Activated naive CD8-positive, alpha-beta T cell treated with anti-CD3 and anti-CD28 coated beads, Interleukin-2, amount 50 U/mL, for 24 hours (primary cell): ENCODE measurements at regions not wholly inside any gene's neighbourhood (a gene's known extent, or its start where the extent isn't known, plus 50 kb on each side); places are given as distances from the start of the nearest gene placed in this dataset.

Experiments
- ATAC-seq: fragments of 150-1000 bp; cut with Tn5 transposase; one replicate; pipeline ENCODE4 v1.10.0; 2021
- DNase-seq: peaks from one replicate; pipeline ENCODE4 v3.0.0; 2021
- H3K27ac Mint-ChIP-seq: one replicate; pipeline ENCODE4 v1.8.0; 2021; ENCODE audit warnings: mild to moderate bottlenecking, mixed read lengths
- H3K27me3 Mint-ChIP-seq: one replicate; pipeline ENCODE4 v1.8.0; 2021; ENCODE audit warnings: mixed read lengths
- H3K36me3 Mint-ChIP-seq: one replicate; pipeline ENCODE4 v1.8.0; 2021; ENCODE audit warnings: low read depth, mixed read lengths
- H3K4me1 Mint-ChIP-seq: one replicate; pipeline ENCODE4 v1.8.0; 2021; ENCODE audit warnings: mixed read lengths
- H3K4me3 Mint-ChIP-seq: one replicate; pipeline ENCODE4 v1.8.0; 2021; ENCODE audit warnings: mild to moderate bottlenecking, moderate library complexity, mixed read lengths
- H3K9me3 Mint-ChIP-seq: one replicate; pipeline ENCODE4 v1.8.0; 2021; ENCODE audit warnings: mixed read lengths

GRCh38 chr3:106728315-106729098 is 648.7 kb upstream of the CCDC54 start:
- Mint-ChIP-seq H3K4me1 (no peaks in the 10 kb centered on the region), H3K9me3 (no peaks in the 10 kb centered on the region), H3K27ac (no peak overlapping the region), H3K4me3 (no peak overlapping the region), H3K27me3 (peaks cover 3% of the 10 kb centered on the region), H3K36me3 (no peaks in the 10 kb centered on the region)
- DNase-seq (no peak), ATAC-seq (no peak)

- no peak for ATAC-seq
Measured at GRCh38 chr3:106729481-106729880, 647.8 kb upstream of the CCDC54 start.

GRCh38 chr3:106731230-106731629 is 646.0 kb upstream of the CCDC54 start:
- H3K4me1 Mint-ChIP-seq = no peaks in the 10 kb centered on the region
- H3K27ac Mint-ChIP-seq = no peak overlapping the region
- no peaks in the 10 kb centered on the region for H3K36me3 Mint-ChIP-seq
- H3K9me3 Mint-ChIP-seq = no peaks in the 10 kb centered on the region
- peaks cover 5% of the 10 kb centered on the region for H3K27me3 Mint-ChIP-seq
- no peak overlapping the region for H3K4me3 Mint-ChIP-seq
- no peak for DNase-seq
- ATAC-seq = no peak

More at GRCh38 chr3:106729481-106729880, 647.8 kb upstream of the CCDC54 start:
- no peaks in the 10 kb centered on the region for H3K36me3 Mint-ChIP-seq
- no peaks in the 10 kb centered on the region for H3K4me1 Mint-ChIP-seq
- no peak overlapping the region for H3K4me3 Mint-ChIP-seq
- H3K27ac Mint-ChIP-seq = no peak overlapping the region
- peaks cover 5% of the 10 kb centered on the region for H3K27me3 Mint-ChIP-seq
- H3K9me3 Mint-ChIP-seq = no peaks in the 10 kb centered on the region
- no peak for DNase-seq

- Mint-ChIP-seq H3K36me3 (no peaks in the 10 kb centered on the region), H3K4me1 (no peaks in the 10 kb centered on the region), H3K27ac (no peak overlapping the region), H3K9me3 (no peaks in the 10 kb centered on the region), H3K27me3 (peaks cover 5% of the 10 kb centered on the region), H3K4me3 (no peak overlapping the region)
- DNase-seq = no peak
- ATAC-seq = no peak
Measured at GRCh38 chr3:106734712-106735111, 642.5 kb upstream of the CCDC54 start.

- H3K4me3 Mint-ChIP-seq = no peak overlapping the region
- H3K27me3 Mint-ChIP-seq = peaks cover 5% of the 10 kb centered on the region
- H3K4me1 Mint-ChIP-seq = no peaks in the 10 kb centered on the region
Measured at GRCh38 chr3:106737265-106737664, 640.0 kb upstream of the CCDC54 start.

GRCh38 chr3:106740116-106740515 is 637.1 kb upstream of the CCDC54 start:
- Mint-ChIP-seq H3K27ac (no peak overlapping the region), H3K36me3 (no peaks in the 10 kb centered on the region), H3K27me3 (peaks cover 2% of the 10 kb centered on the region), H3K9me3 (no peaks in the 10 kb centered on the region), H3K4me1 (no peaks in the 10 kb centered on the region), H3K4me3 (no peak overlapping the region)
- DNase-seq (no peak), ATAC-seq (no peak)

More at GRCh38 chr3:106737265-106737664, 640.0 kb upstream of the CCDC54 start:
- DNase-seq = no peak
- Mint-ChIP-seq H3K36me3 (no peaks in the 10 kb centered on the region), H3K9me3 (no peaks in the 10 kb centered on the region), H3K27ac (no peak overlapping the region)
- ATAC-seq = no peak

- DNase-seq = no peak
- Mint-ChIP-seq H3K27me3 (peaks cover 4% of the 10 kb centered on the region), H3K36me3 (no peaks in the 10 kb centered on the region)
Measured at GRCh38 chr3:106745344-106746168, 631.7 kb upstream of the CCDC54 start.

GRCh38 chr3:106746286-106746685 is 631.0 kb upstream of the CCDC54 start:
- no peaks in the 10 kb centered on the region for H3K36me3 Mint-ChIP-seq
- no peak overlapping the region for H3K4me3 Mint-ChIP-seq
- DNase-seq (no peak), ATAC-seq (no peak)
- no peak overlapping the region for H3K27ac Mint-ChIP-seq
- H3K9me3 Mint-ChIP-seq = no peaks in the 10 kb centered on the region
- no peaks in the 10 kb centered on the region for H3K4me1 Mint-ChIP-seq
- H3K27me3 Mint-ChIP-seq = peaks cover 4% of the 10 kb centered on the region

More at GRCh38 chr3:106745344-106746168, 631.7 kb upstream of the CCDC54 start:
- Mint-ChIP-seq H3K4me3 (no peak overlapping the region), H3K4me1 (no peaks in the 10 kb centered on the region), H3K9me3 (no peaks in the 10 kb centered on the region), H3K27ac (no peak overlapping the region)
- ATAC-seq = no peak

GRCh38 chr3:106748472-106749262 is 628.6 kb upstream of the CCDC54 start:
- Mint-ChIP-seq H3K27me3 (peaks cover 9% of the 10 kb centered on the region), H3K4me1 (no peaks in the 10 kb centered on the region), H3K27ac (no peak overlapping the region), H3K4me3 (no peak overlapping the region), H3K9me3 (peaks cover 12% of the 10 kb centered on the region), H3K36me3 (no peaks in the 10 kb centered on the region)
- no peak for DNase-seq
- no peak for ATAC-seq

GRCh38 chr3:106750092-106750491 is 627.1 kb upstream of the CCDC54 start:
- no peaks in the 10 kb centered on the region for H3K4me1 Mint-ChIP-seq
- peaks cover 17% of the 10 kb centered on the region for H3K9me3 Mint-ChIP-seq

GRCh38 chr3:106755336-106755735 is 621.9 kb upstream of the CCDC54 start:
- H3K36me3 Mint-ChIP-seq = no peaks in the 10 kb centered on the region
- ATAC-seq = no peak
- peaks cover 24% of the 10 kb centered on the region for H3K9me3 Mint-ChIP-seq
- no peaks in the 10 kb centered on the region for H3K4me1 Mint-ChIP-seq
- peaks cover 8% of the 10 kb centered on the region for H3K27me3 Mint-ChIP-seq
- no peak overlapping the region for H3K4me3 Mint-ChIP-seq
- H3K27ac Mint-ChIP-seq = no peak overlapping the region
- DNase-seq = no peak

More at GRCh38 chr3:106750092-106750491, 627.1 kb upstream of the CCDC54 start:
- Mint-ChIP-seq H3K36me3 (no peaks in the 10 kb centered on the region), H3K27ac (no peak overlapping the region), H3K27me3 (peaks cover 10% of the 10 kb centered on the region), H3K4me3 (no peak overlapping the region)
- no peak for DNase-seq
- ATAC-seq = no peak

GRCh38 chr3:106756901-106757300 is 620.3 kb upstream of the CCDC54 start:
- H3K4me1 Mint-ChIP-seq = no peaks in the 10 kb centered on the region
- H3K27me3 Mint-ChIP-seq = peaks cover 5% of the 10 kb centered on the region
- H3K4me3 Mint-ChIP-seq = no peak overlapping the region
- H3K9me3 Mint-ChIP-seq = peaks cover 24% of the 10 kb centered on the region
- no peak overlapping the region for H3K27ac Mint-ChIP-seq
- no peak for ATAC-seq
- H3K36me3 Mint-ChIP-seq = no peaks in the 10 kb centered on the region
- DNase-seq = no peak

- no peak overlapping the region for H3K27ac Mint-ChIP-seq
- ATAC-seq (no peak), DNase-seq (no peak)
- peaks cover 12% of the 10 kb centered on the region for H3K9me3 Mint-ChIP-seq
- no peak overlapping the region for H3K4me3 Mint-ChIP-seq
- H3K36me3 Mint-ChIP-seq = no peaks in the 10 kb centered on the region
- H3K4me1 Mint-ChIP-seq = no peaks in the 10 kb centered on the region
- H3K27me3 Mint-ChIP-seq = peaks cover 3% of the 10 kb centered on the region
Measured at GRCh38 chr3:106758459-106758858, 618.8 kb upstream of the CCDC54 start.

- DNase-seq (no peak), ATAC-seq (no peak)
- peaks cover 6% of the 10 kb centered on the region for H3K9me3 Mint-ChIP-seq
- H3K27me3 Mint-ChIP-seq = peaks cover 3% of the 10 kb centered on the region
- no peak overlapping the region for H3K4me3 Mint-ChIP-seq
- H3K4me1 Mint-ChIP-seq = no peaks in the 10 kb centered on the region
- H3K36me3 Mint-ChIP-seq = no peaks in the 10 kb centered on the region
- H3K27ac Mint-ChIP-seq = no peak overlapping the region
Measured at GRCh38 chr3:106759731-106760130, 617.5 kb upstream of the CCDC54 start.
